Osteocyte (in vitro differentiated cells): ENCODE measurements at regions not wholly inside any gene's neighbourhood (a gene's known extent, or its start where the extent isn't known, plus 50 kb on each side); places are given as distances from the start of the nearest gene placed in this dataset.
A peak's percentile ranks its signal among the peaks of the same experiment; 100 is the strongest.

Experiments
- DNase-seq: peaks from one replicate; pipeline ENCODE4 v3.0.0; 2021; ENCODE audit warnings: mixed read lengths; ENCODE audit not compliant: unreplicated experiment; ENCODE audit errors: extremely low spot score
- H3K27ac Mint-ChIP-seq: one replicate; pipeline ENCODE4 v1.8.0; 2021; ENCODE audit warnings: mild to moderate bottlenecking, mixed read lengths; ENCODE audit not compliant: unreplicated experiment
- H3K27me3 Mint-ChIP-seq: one replicate; pipeline ENCODE4 v1.8.0; 2021; ENCODE audit warnings: mixed read lengths; ENCODE audit not compliant: unreplicated experiment
- H3K36me3 Mint-ChIP-seq: one replicate; pipeline ENCODE4 v1.8.0; 2021; ENCODE audit warnings: mixed read lengths; ENCODE audit not compliant: unreplicated experiment
- H3K4me1 Mint-ChIP-seq: one replicate; pipeline ENCODE4 v1.8.0; 2021; ENCODE audit warnings: mixed read lengths; ENCODE audit not compliant: unreplicated experiment
- H3K4me3 Mint-ChIP-seq: one replicate; pipeline ENCODE4 v1.8.0; 2021; ENCODE audit warnings: mild to moderate bottlenecking, moderate library complexity, mixed read lengths; ENCODE audit not compliant: unreplicated experiment
- H3K9me3 Mint-ChIP-seq: one replicate; pipeline ENCODE4 v1.8.0; 2021; ENCODE audit warnings: mixed read lengths; ENCODE audit not compliant: unreplicated experiment
- TF ChIP-seq, protein P1 (sequence below): fragments of 200-600 bp; sonication (generic); IDR thresholded peaks from 2 replicates; pipeline ENCODE4 v1.5.0; 2021; ENCODE audit warnings: antibody characterized with exemption, mild to moderate bottlenecking, moderate library complexity

DNA sequence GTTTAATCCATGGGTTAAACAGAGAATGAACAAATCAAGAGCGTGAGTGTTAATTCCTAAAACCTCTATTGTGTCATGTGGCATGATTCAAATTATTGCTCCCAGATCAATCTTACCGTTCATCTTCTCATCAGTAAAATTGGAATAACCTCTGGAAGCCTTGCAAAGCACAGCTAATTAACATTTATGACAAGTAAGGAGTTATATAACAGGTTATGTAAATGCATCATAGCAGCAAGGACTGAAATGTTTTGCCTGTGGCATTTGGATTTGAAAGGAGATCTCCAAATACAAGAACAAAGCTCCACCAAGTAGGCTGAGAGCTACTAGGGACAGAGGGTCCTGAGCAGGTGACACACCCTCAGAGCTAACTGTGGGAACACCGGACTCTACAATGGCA lies 502.9 kb upstream of the CELF2 start:
- no peak for DNase-seq
- H3K27me3 Mint-ChIP-seq = no peaks in the 10 kb centered on the region
- peak overlapping the region; percentile 12 for H3K27ac Mint-ChIP-seq
- H3K4me3 Mint-ChIP-seq = no peak overlapping the region
- H3K4me1 Mint-ChIP-seq = peaks cover 49% of the 10 kb centered on the region
- TF ChIP-seq, protein P1, sequence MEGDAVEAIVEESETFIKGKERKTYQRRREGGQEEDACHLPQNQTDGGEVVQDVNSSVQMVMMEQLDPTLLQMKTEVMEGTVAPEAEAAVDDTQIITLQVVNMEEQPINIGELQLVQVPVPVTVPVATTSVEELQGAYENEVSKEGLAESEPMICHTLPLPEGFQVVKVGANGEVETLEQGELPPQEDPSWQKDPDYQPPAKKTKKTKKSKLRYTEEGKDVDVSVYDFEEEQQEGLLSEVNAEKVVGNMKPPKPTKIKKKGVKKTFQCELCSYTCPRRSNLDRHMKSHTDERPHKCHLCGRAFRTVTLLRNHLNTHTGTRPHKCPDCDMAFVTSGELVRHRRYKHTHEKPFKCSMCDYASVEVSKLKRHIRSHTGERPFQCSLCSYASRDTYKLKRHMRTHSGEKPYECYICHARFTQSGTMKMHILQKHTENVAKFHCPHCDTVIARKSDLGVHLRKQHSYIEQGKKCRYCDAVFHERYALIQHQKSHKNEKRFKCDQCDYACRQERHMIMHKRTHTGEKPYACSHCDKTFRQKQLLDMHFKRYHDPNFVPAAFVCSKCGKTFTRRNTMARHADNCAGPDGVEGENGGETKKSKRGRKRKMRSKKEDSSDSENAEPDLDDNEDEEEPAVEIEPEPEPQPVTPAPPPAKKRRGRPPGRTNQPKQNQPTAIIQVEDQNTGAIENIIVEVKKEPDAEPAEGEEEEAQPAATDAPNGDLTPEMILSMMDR = no peak
- no peaks in the 10 kb centered on the region for H3K9me3 Mint-ChIP-seq
- H3K36me3 Mint-ChIP-seq = no peaks in the 10 kb centered on the region

DNA sequence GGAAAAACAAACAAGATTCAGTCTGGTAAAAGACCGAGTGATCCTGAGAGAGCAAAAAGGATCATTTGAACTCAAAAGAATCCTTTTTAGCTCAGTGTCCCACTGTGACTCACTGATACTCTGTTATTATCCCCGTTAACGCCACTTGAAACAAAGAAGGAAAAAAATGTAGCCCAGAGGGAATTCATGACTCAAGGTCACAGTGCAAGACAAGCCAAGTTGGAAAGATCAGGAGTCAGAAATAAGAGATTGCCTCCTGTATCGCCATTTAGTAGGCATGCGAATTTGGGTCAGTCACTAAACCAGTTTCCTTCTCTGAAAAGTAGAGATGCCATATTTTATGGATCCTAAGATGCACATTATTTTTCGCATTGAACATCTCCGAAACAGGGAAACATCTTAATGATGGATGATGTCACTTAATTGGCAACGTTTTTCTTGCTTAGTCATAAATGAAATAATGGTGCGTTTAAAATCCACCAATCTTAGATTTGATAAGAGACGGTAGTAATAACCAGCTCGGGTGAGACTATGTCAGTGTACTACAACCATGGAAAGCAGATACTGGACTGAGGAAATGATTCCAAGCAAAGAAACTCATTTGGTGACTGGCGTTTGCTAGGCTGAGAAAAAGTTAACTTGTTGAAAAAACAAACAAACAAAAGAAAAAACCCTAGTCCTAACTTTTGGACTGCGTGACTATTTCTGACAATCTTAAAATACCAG lies 502.0 kb upstream of the CELF2 start:
- no peaks in the 10 kb centered on the region for H3K9me3 Mint-ChIP-seq
- TF ChIP-seq, protein P1 = no peak
- DNase-seq = no peak
- H3K4me3 Mint-ChIP-seq = peak overlapping the region; percentile 27
- peak overlapping the region; percentile 75 for H3K27ac Mint-ChIP-seq
- H3K4me1 Mint-ChIP-seq = peaks cover 51% of the 10 kb centered on the region
- no peaks in the 10 kb centered on the region for H3K27me3 Mint-ChIP-seq
- no peaks in the 10 kb centered on the region for H3K36me3 Mint-ChIP-seq

DNA sequence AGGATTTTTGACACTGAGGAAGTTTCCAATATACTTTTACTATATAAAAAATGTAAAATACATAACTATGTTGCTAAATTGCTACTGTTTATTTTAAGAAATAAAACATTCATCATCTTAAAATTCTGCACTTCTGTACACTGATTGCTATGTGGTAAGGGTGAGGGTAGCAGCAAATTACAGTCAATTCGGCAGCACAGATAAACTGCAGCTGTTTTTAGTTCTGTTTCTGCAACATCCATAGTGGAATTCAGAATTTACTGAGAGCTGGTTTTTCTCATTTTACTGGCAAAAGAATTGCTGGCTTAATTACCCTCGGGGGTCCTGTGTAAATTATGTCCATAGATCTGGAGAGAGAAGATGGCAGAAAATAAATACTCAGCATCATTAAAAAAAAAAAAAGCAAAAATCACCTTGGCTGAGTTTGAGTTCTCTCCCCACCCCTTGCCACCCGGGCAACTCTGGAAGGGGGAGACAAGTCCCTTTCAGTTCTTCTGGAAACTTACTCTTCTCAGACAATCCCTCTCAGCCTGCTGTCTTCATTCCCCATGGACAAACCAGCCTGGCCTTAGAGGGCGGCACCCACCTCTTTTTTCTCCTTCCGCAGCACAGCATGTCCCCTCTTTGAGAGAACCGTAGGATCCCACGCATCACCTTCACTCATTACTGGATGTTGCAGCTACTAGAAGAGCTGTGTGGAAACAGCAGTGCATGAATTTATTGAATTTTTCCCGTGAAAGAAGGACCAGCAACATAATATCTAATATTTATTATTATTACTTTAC lies 501.1 kb upstream of the CELF2 start:
- TF ChIP-seq, protein P1 = no peak
- H3K27me3 Mint-ChIP-seq = no peaks in the 10 kb centered on the region
- peaks cover 51% of the 10 kb centered on the region for H3K4me1 Mint-ChIP-seq
- no peak for DNase-seq
- peak overlapping the region; percentile 28 for H3K4me3 Mint-ChIP-seq
- no peaks in the 10 kb centered on the region for H3K9me3 Mint-ChIP-seq
- H3K27ac Mint-ChIP-seq = peak overlapping the region; percentile 77
- H3K36me3 Mint-ChIP-seq = no peaks in the 10 kb centered on the region

DNA sequence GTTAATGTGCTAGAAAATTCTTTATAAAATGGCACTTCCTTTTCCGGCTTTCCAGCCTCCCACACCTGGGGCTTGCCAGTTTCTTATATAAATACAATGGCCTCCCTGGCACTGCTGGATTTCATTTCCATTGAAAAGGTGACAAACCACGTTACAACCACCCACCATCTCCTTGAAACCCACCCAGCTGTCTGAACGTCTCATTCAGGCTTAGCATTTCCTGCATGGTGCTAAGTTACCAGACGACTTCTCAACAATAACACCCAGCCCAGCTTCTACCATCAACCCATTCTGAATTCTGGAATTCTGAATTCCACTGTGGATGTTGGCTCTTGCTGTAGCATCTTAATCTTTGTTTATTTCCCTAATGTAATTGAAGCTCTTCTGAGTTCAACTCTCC lies 499.8 kb upstream of the CELF2 start:
- Mint-ChIP-seq H3K4me3 (no peak overlapping the region), H3K27me3 (no peaks in the 10 kb centered on the region), H3K36me3 (no peaks in the 10 kb centered on the region), H3K27ac (peak overlapping the region; percentile 29), H3K9me3 (no peaks in the 10 kb centered on the region), H3K4me1 (peaks cover 51% of the 10 kb centered on the region)
- TF ChIP-seq, protein P1 = no peak
- DNase-seq = no peak

DNA sequence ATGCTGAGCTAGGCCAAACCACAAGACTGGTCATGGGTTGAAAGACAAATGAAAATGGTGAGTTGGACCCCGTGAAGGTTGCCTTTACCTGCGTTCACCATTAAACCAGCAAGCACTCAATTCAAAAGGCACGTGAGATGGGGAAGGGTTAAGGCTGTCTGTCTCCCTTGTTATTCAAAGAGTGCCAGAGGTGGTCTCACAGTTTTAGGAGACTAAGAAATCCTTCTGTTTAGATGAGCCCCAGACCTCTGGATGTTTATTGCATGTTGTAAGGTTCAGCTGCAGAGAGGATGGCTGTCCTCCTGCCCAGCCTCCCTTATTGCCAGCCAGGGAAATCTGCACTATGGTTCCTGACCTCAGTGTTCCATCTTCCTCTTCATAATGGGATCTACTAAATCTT lies 498.0 kb upstream of the CELF2 start:
- TF ChIP-seq, protein P1 = no peak
- Mint-ChIP-seq H3K4me1 (peaks cover 42% of the 10 kb centered on the region), H3K27ac (no peak overlapping the region), H3K4me3 (no peak overlapping the region), H3K9me3 (no peaks in the 10 kb centered on the region), H3K36me3 (no peaks in the 10 kb centered on the region), H3K27me3 (no peaks in the 10 kb centered on the region)
- no peak for DNase-seq
